H9 (cell line): ENCODE measurements at regions not wholly inside any gene's neighbourhood (a gene's known extent, or its start where the extent isn't known, plus 50 kb on each side); places are given as distances from the start of the nearest gene placed in this dataset.

Experiments
- DNase-seq: peaks from one replicate; pipeline ENCODE4 v3.0.0-alpha.2; 2017
- H2AFZ ChIP-seq: one replicate; pipeline ENCODE4 v1.6.1; 2013; ENCODE audit warnings: mild to moderate bottlenecking, low read length, control low read depth, moderate library complexity
- H2AK5ac ChIP-seq: 2 replicates; pipeline ENCODE4 v1.6.1; 2013; ENCODE audit warnings: low read length, control low read depth, mixed read lengths; ENCODE audit not compliant: insufficient read length
- H2BK120ac ChIP-seq: one replicate; pipeline ENCODE4 v1.6.1; 2013; ENCODE audit warnings: low read depth, mild to moderate bottlenecking, low read length, control low read depth, inconsistent platforms; ENCODE audit not compliant: poor library complexity, severe bottlenecking
- H2BK12ac ChIP-seq: 2 replicates; pipeline ENCODE4 v1.6.1; 2013; ENCODE audit warnings: low read length, control low read depth, mixed read lengths, low read depth; ENCODE audit not compliant: insufficient read length
- H2BK15ac ChIP-seq: 2 replicates; pipeline ENCODE4 v1.6.1; 2013; ENCODE audit warnings: low read depth, low read length, control low read depth
- H2BK20ac ChIP-seq: one replicate; pipeline ENCODE4 v1.6.1; 2013; ENCODE audit warnings: low read depth, mild to moderate bottlenecking, low read length, control low read depth, inconsistent platforms; ENCODE audit not compliant: poor library complexity, severe bottlenecking
- H2BK5ac ChIP-seq: 2 replicates; pipeline ENCODE4 v1.6.1; 2013; ENCODE audit warnings: low read length, control low read depth, mixed read lengths; ENCODE audit not compliant: insufficient read length
- H3K14ac ChIP-seq: 2 replicates; pipeline ENCODE4 v1.6.1; 2013; ENCODE audit warnings: low read length, control low read depth; ENCODE audit not compliant: insufficient read depth
- H3K18ac ChIP-seq: 2 replicates; pipeline ENCODE4 v1.6.1; 2013; ENCODE audit warnings: low read depth, mild to moderate bottlenecking, mixed read lengths, low read length, control low read depth; ENCODE audit not compliant: insufficient read length
- H3K23ac ChIP-seq: 2 replicates; pipeline ENCODE4 v1.6.1; 2013; ENCODE audit warnings: low read length, control low read depth, mixed read lengths, low read depth; ENCODE audit not compliant: insufficient read length
- H3K23me2 ChIP-seq: 2 replicates; pipeline ENCODE4 v1.6.1; 2013; ENCODE audit warnings: low read depth, mild to moderate bottlenecking, mixed read lengths, low read length, control low read depth; ENCODE audit not compliant: insufficient read length, poor library complexity, severe bottlenecking
- H3K27ac ChIP-seq: 2 replicates; pipeline ENCODE4 v1.5.1; 2013; ENCODE audit warnings: low read length, control low read depth, mixed read lengths, low read depth; ENCODE audit not compliant: insufficient read length
- H3K27me3 ChIP-seq: 2 replicates; pipeline ENCODE4 v1.6.1; 2013; ENCODE audit warnings: low read length, control low read depth, inconsistent platforms; ENCODE audit not compliant: insufficient read depth
- H3K4ac ChIP-seq: 2 replicates; pipeline ENCODE4 v1.6.1; 2013; ENCODE audit warnings: low read depth, mild to moderate bottlenecking, control low read depth, inconsistent platforms, low read length, moderate library complexity
- H3K4me1 ChIP-seq: 2 replicates; pipeline ENCODE4 v1.6.1; 2013; ENCODE audit warnings: low read length, control low read depth, inconsistent platforms; ENCODE audit not compliant: insufficient read depth
- H3K4me2 ChIP-seq: 2 replicates; pipeline ENCODE4 v1.6.1; 2013; ENCODE audit warnings: low read length, control low read depth, mixed read lengths; ENCODE audit not compliant: insufficient read length, insufficient read depth
- H3K56ac ChIP-seq: 2 replicates; pipeline ENCODE4 v1.6.1; 2013; ENCODE audit warnings: low read depth, mild to moderate bottlenecking, mixed read lengths, low read length, control low read depth; ENCODE audit not compliant: insufficient read length
- H3K79me1 ChIP-seq: 2 replicates; pipeline ENCODE4 v1.6.1; 2013; ENCODE audit warnings: low read depth, mild to moderate bottlenecking, moderate library complexity, low read length, control low read depth, inconsistent platforms; ENCODE audit not compliant: insufficient read depth, poor library complexity, severe bottlenecking
- H3K79me2 ChIP-seq: 2 replicates; pipeline ENCODE4 v1.6.1; 2013; ENCODE audit warnings: low read length, control low read depth, inconsistent platforms; ENCODE audit not compliant: insufficient read depth
- H3K9ac ChIP-seq: 2 replicates; pipeline ENCODE4 v1.6.1; 2013; ENCODE audit warnings: low read length, control low read depth, mixed read lengths; ENCODE audit not compliant: insufficient read length; ENCODE audit errors: extremely low read depth
- H3K9me3 ChIP-seq: one replicate; pipeline ENCODE4 v1.6.1; 2013; ENCODE audit warnings: low read depth, low read length, inconsistent platforms; ENCODE audit not compliant: control insufficient read depth
- H3T11ph ChIP-seq: one replicate; pipeline ENCODE4 v1.6.1; 2013; ENCODE audit warnings: mild to moderate bottlenecking, low read length, control low read depth, inconsistent platforms
- H4K20me1 ChIP-seq: one replicate; pipeline ENCODE4 v1.6.1; 2013; ENCODE audit not compliant: control insufficient read depth, insufficient read length, insufficient read depth
- H4K5ac ChIP-seq: 2 replicates; pipeline ENCODE4 v1.6.1; 2013; ENCODE audit warnings: low read depth, mild to moderate bottlenecking, mixed read lengths, low read length, control low read depth; ENCODE audit not compliant: insufficient read length
- H4K8ac ChIP-seq: replicated peaks from 2 replicates; pipeline ENCODE4 v1.6.1; 2013; ENCODE audit warnings: low read length, control low read depth, mixed read lengths, low read depth; ENCODE audit not compliant: insufficient read length
- H4K91ac ChIP-seq: 2 replicates; pipeline ENCODE4 v1.6.1; 2013; ENCODE audit warnings: low read depth, mild to moderate bottlenecking, moderate library complexity, mixed read lengths, low read length, control low read depth; ENCODE audit not compliant: insufficient read length
- H3K27ac Mint-ChIP-seq, 3 experiments: 2 replicates in 2 of 3; 3 replicates in 1 of 3; pipeline ENCODE4 v1.8.0; 2020 to 2021; ENCODE audit warnings: mixed read lengths in 3 of 3, mild to moderate bottlenecking in 1 of 3, moderate library complexity in 1 of 3
- H3K27me3 Mint-ChIP-seq: 2 replicates; pipeline ENCODE4 v1.8.0; 2021; ENCODE audit warnings: low read depth, mild to moderate bottlenecking, moderate library complexity, mixed read lengths
- H3K36me3 Mint-ChIP-seq, 3 experiments: 2 replicates in 2 of 3; 3 replicates in 1 of 3; pipeline ENCODE4 v1.8.0; 2020 to 2021; ENCODE audit warnings: low read depth in 3 of 3, mixed read lengths in 3 of 3; ENCODE audit not compliant: insufficient read depth in 1 of 3
- H3K4me1 Mint-ChIP-seq, 2 experiments: 2 replicates each; pipeline ENCODE4 v1.8.0; 2020; ENCODE audit warnings: mixed read lengths in 2 of 2
- H3K4me3 Mint-ChIP-seq, 2 experiments: 2 replicates in 1 of 2; 3 replicates in 1 of 2; pipeline ENCODE4 v1.8.0; 2020 to 2021; ENCODE audit warnings: mild to moderate bottlenecking in 2 of 2, mixed read lengths in 2 of 2, moderate library complexity in 1 of 2
- H3K9me3 Mint-ChIP-seq, 2 experiments: 2 replicates in 1 of 2; 3 replicates in 1 of 2; pipeline ENCODE4 v1.8.0; 2020; ENCODE audit warnings: mild to moderate bottlenecking in 2 of 2, mixed read lengths in 2 of 2, moderate library complexity in 1 of 2
- WGBS: extraction: QIAGEN DNeasy Blood & Tissue Kit; methylation state at CpG from one replicate; pipeline ENCODE4 v1.1.7; 2013; ENCODE audit warnings: missing lambda C conversion rate, low lambda C conversion rate, mixed read lengths; ENCODE audit not compliant: insufficient read length; ENCODE audit errors: extremely low coverage; 5-methylcytosine and 5-hydroxymethylcytosine counted together
- TF ChIP-seq, protein P1 (sequence below): fragments of 200-600 bp; sonication (generic); conservative IDR thresholded peaks from 3 replicates; pipeline ENCODE4 v1.8.0; 2021; ENCODE audit warnings: antibody characterized with exemption, mild to moderate bottlenecking

DNA sequence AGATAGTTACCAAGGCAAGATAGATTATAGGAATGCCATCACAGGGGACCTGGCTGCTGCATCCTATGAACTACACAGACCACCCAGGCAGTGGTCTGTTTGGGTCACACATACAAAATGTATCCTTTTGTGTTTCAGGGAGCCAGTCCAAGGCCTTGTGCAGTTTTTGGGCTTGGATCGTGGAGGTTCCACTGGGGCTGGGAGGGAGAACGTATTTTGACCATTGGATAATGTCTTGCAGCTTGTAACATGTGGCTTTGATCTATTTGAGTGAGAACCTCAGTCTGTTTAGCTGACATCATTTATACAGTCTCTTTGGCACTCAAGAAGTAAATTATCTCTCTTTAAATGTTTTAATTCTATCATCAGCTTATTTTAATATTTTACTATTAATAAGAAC, 147.3 kb downstream of the DUSP10 start:
- Histone ChIP-seq H3K9ac (no peak overlapping the region), H2BK5ac (no peak overlapping the region), H3K79me1 (no peaks in the 10 kb centered on the region), H3K27ac (no peak overlapping the region), H2BK120ac (no peak overlapping the region), H3K79me2 (no peaks in the 10 kb centered on the region), H3K23ac (no peak overlapping the region), H3K4ac (no peak overlapping the region), H3K4me1 (no peaks in the 10 kb centered on the region), H2BK15ac (no peak overlapping the region), H2BK12ac (no peak overlapping the region), H3K4me2 (no peak overlapping the region), H2AFZ (no peak overlapping the region), H2BK20ac (no peak overlapping the region), H3K23me2 (no peaks in the 10 kb centered on the region), H3K9me3 (no peaks in the 10 kb centered on the region), H3K18ac (no peak overlapping the region), H4K8ac (no peak overlapping the region), H4K20me1 (no peaks in the 10 kb centered on the region), H3T11ph (no peak overlapping the region), H4K91ac (no peak overlapping the region), H3K14ac (no peak overlapping the region), H3K56ac (no peak overlapping the region), H4K5ac (no peak overlapping the region), H3K27me3 (no peaks in the 10 kb centered on the region), H2AK5ac (no peak overlapping the region)
- Mint-ChIP-seq H3K4me1 (peaks cover 0 to 2% of the 10 kb centered on the region in 2 experiments; a peak in 1 of 4 replicates), H3K4me3 (no peak overlapping the region), H3K36me3 (no peaks in the 10 kb centered on the region; a peak in 1 of 7 replicates), H3K27me3 (no peaks in the 10 kb centered on the region), H3K9me3 (no peaks in the 10 kb centered on the region), H3K27ac (no peak overlapping the region)
- no CpG with 5 or more reads among the region's 2 CpGs for WGBS
- TF ChIP-seq, protein P1, sequence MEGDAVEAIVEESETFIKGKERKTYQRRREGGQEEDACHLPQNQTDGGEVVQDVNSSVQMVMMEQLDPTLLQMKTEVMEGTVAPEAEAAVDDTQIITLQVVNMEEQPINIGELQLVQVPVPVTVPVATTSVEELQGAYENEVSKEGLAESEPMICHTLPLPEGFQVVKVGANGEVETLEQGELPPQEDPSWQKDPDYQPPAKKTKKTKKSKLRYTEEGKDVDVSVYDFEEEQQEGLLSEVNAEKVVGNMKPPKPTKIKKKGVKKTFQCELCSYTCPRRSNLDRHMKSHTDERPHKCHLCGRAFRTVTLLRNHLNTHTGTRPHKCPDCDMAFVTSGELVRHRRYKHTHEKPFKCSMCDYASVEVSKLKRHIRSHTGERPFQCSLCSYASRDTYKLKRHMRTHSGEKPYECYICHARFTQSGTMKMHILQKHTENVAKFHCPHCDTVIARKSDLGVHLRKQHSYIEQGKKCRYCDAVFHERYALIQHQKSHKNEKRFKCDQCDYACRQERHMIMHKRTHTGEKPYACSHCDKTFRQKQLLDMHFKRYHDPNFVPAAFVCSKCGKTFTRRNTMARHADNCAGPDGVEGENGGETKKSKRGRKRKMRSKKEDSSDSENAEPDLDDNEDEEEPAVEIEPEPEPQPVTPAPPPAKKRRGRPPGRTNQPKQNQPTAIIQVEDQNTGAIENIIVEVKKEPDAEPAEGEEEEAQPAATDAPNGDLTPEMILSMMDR: no peak
- DNase-seq: no peak
